Endodermal cell (in vitro differentiated cells): ENCODE measurements at regions not wholly inside any gene's neighbourhood (a gene's known extent, or its start where the extent isn't known, plus 50 kb on each side); places are given as distances from the start of the nearest gene placed in this dataset.

ENCODE experiments used
- DNase-seq: peaks from one replicate; pipeline ENCODE4 v3.0.0-alpha.2; 2017
- H3K27ac ChIP-seq: 2 replicates; pipeline ENCODE4 v1.5.1; 2013; ENCODE audit warnings: mild to moderate bottlenecking, low read depth, low read length, moderate library complexity
- H3K27me3 ChIP-seq: 2 replicates; pipeline ENCODE4 v1.6.1; 2013; ENCODE audit warnings: mild to moderate bottlenecking, low read length, moderate library complexity; ENCODE audit not compliant: insufficient read depth, control insufficient read depth, poor library complexity, severe bottlenecking
- H3K36me3 ChIP-seq: 2 replicates; pipeline ENCODE4 v1.7.0; 2013; ENCODE audit warnings: mild to moderate bottlenecking, low read length, moderate library complexity; ENCODE audit not compliant: control insufficient read depth, insufficient read depth
- H3K4me1 ChIP-seq: one replicate; pipeline ENCODE4 v1.7.0; 2013; ENCODE audit warnings: low read length; ENCODE audit not compliant: control insufficient read depth, insufficient read depth
- H3K4me3 ChIP-seq: 2 replicates; pipeline ENCODE4 v1.5.1; 2013; ENCODE audit warnings: mild to moderate bottlenecking, low read length, moderate library complexity
- H3K9ac ChIP-seq: 2 replicates; pipeline ENCODE4 v1.6.1; 2013; ENCODE audit warnings: mild to moderate bottlenecking, low read length, moderate library complexity; ENCODE audit not compliant: poor library complexity, severe bottlenecking; ENCODE audit errors: extremely low read depth
- H3K9me3 ChIP-seq: 2 replicates; pipeline ENCODE4 v1.6.1; 2013; ENCODE audit warnings: mild to moderate bottlenecking, low read length, moderate library complexity; ENCODE audit not compliant: control insufficient read depth
- H3K27ac Mint-ChIP-seq: 2 replicates; pipeline ENCODE4 v1.8.0; 2020; ENCODE audit warnings: mixed read lengths
- H3K27me3 Mint-ChIP-seq: 2 replicates; pipeline ENCODE4 v1.8.0; 2021; ENCODE audit warnings: mild to moderate bottlenecking, mixed read lengths; ENCODE audit not compliant: insufficient read depth
- H3K36me3 Mint-ChIP-seq: 2 replicates; pipeline ENCODE4 v1.8.0; 2020; ENCODE audit warnings: low read depth, mixed read lengths
- H3K4me1 Mint-ChIP-seq: 2 replicates; pipeline ENCODE4 v1.8.0; 2020; ENCODE audit warnings: mixed read lengths
- H3K4me3 Mint-ChIP-seq: 2 replicates; pipeline ENCODE4 v1.8.0; 2020; ENCODE audit warnings: mild to moderate bottlenecking, moderate library complexity, mixed read lengths
- H3K9me3 Mint-ChIP-seq: 2 replicates; pipeline ENCODE4 v1.8.0; 2020; ENCODE audit warnings: mild to moderate bottlenecking, mixed read lengths
- WGBS, 2 experiments: methylation state at CpG; one replicate each; pipeline versions ENCODE4 v1.1.5 to v1.1.7; 2013; ENCODE audit warnings: missing lambda C conversion rate in 2 of 2, mixed read lengths in 1 of 2; ENCODE audit not compliant: insufficient coverage in 1 of 2, insufficient read length in 1 of 2; 5-methylcytosine and 5-hydroxymethylcytosine counted together
- TF ChIP-seq, protein P1 (sequence below): fragments of 200-600 bp; sonication (generic); conservative IDR thresholded peaks from 2 replicates; pipeline ENCODE4 v1.5.0; 2021; ENCODE audit warnings: antibody characterized with exemption, mild to moderate bottlenecking

DNA sequence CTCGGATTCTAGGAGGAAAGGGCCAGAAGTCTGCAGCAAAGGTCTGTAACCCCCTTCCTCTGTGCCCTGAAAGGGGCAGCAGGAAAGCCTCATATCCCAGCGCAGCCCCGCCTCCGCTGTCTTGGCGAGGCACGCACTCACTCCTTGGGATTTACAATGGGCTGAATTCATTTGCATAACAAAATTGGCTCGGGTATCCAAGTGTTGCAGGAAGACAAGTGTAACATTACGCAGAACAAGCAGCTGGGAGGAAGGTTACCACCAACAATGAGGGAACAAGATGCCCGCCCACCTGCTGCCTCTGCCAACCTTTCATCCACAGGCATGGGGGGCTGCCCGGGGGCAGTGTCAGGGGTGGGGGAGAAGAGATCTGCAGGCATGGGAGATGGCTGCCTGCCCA lies 130.4 kb downstream of the MRM1 start:
- H3K4me1 Mint-ChIP-seq: peaks cover 77% of the 10 kb centered on the region
- H3K4me3 Mint-ChIP-seq: peak overlapping the region; percentile 24
- Histone ChIP-seq H3K9me3 (no peaks in the 10 kb centered on the region), H3K36me3 (no peaks in the 10 kb centered on the region), H3K9ac (no peak overlapping the region), H3K27ac (no peak overlapping the region), H3K4me3 (no peak overlapping the region), H3K4me1 (peaks cover 49% of the 10 kb centered on the region), H3K27me3 (no peaks in the 10 kb centered on the region)
- no peaks in the 10 kb centered on the region for H3K27me3 Mint-ChIP-seq
- H3K36me3 Mint-ChIP-seq: peaks cover 4% of the 10 kb centered on the region
- DNase-seq: peak; percentile 79
- H3K9me3 Mint-ChIP-seq: no peaks in the 10 kb centered on the region
- 24 to 43% methylated on average over 6 to 10 of the region's 10 CpGs for WGBS, 2 experiments
- H3K27ac Mint-ChIP-seq: no peak overlapping the region
- TF ChIP-seq, protein P1, sequence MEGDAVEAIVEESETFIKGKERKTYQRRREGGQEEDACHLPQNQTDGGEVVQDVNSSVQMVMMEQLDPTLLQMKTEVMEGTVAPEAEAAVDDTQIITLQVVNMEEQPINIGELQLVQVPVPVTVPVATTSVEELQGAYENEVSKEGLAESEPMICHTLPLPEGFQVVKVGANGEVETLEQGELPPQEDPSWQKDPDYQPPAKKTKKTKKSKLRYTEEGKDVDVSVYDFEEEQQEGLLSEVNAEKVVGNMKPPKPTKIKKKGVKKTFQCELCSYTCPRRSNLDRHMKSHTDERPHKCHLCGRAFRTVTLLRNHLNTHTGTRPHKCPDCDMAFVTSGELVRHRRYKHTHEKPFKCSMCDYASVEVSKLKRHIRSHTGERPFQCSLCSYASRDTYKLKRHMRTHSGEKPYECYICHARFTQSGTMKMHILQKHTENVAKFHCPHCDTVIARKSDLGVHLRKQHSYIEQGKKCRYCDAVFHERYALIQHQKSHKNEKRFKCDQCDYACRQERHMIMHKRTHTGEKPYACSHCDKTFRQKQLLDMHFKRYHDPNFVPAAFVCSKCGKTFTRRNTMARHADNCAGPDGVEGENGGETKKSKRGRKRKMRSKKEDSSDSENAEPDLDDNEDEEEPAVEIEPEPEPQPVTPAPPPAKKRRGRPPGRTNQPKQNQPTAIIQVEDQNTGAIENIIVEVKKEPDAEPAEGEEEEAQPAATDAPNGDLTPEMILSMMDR: no peak

- peaks cover 73% of the 10 kb centered on the region for H3K4me1 Mint-ChIP-seq
- no peak overlapping the region for H3K4me3 Mint-ChIP-seq
- no peak overlapping the region for H3K9ac ChIP-seq
Observed at GRCh38 chr17:36732351-36732750, 131.0 kb downstream of the MRM1 start.

DNA sequence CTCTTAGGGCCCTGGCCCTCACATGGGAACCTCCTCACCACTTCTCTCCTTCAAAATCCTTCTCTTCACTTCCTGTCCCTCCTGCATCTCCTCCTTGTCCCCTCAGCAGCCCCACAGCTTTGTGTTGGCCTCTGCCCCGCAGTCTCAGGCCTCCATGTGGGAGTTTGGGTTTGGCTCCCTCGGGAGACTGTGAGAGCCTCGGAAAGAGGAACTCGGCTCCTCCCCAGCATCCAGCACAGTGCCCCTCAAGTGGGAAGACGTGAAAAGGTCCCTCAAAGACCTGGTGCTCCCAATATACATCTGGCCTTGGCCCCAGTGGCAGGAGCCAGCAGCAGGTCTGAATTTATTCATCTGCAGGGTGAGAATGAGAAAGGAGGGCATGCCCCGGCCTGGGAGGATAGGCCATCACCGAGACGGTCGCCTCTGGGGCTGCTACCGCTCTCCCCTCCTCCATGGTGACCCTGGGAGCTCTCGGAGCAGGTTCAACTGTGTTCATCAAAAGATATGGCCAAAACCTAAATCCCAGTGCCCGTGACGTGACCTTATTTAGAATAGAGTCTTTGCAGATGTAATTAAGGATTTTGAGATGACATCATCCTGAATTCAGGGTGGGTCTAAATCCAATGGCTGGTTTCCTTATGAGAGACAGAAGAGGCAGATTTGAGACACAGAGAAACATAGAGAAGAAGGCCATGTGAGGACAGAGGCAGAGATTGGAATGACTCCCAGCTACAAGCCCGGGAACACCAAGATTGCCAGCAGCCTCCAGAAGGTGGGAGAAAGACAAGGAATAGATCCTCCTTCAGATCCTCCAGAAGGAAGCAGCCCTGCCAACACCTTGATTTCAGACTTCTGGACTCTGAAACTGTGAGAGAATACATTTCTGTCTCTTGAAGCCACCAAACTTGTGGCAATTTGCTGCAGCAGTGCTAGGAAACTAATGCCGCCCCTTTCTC lies 135.1 kb downstream of the MRM1 start:
- H3K4me3 ChIP-seq: no peak overlapping the region
- H3K4me3 Mint-ChIP-seq: no peak overlapping the region
- H3K27me3 ChIP-seq: no peaks in the 10 kb centered on the region
- no peaks in the 10 kb centered on the region for H3K36me3 ChIP-seq
- H3K4me1 ChIP-seq: peaks cover 15% of the 10 kb centered on the region
- H3K9me3 ChIP-seq: no peaks in the 10 kb centered on the region
- H3K27ac Mint-ChIP-seq: peak overlapping the region; percentile 50
- H3K4me1 Mint-ChIP-seq: peaks cover 46% of the 10 kb centered on the region
- no peak overlapping the region for H3K27ac ChIP-seq
- no peak for DNase-seq
- no peaks in the 10 kb centered on the region for H3K9me3 Mint-ChIP-seq
- TF ChIP-seq, protein P1: no peak
- 89 to 90% methylated on average over 12 to 15 of the region's 15 CpGs for WGBS, 2 experiments
- H3K9ac ChIP-seq: no peak overlapping the region
- H3K36me3 Mint-ChIP-seq: peaks cover 4% of the 10 kb centered on the region
- H3K27me3 Mint-ChIP-seq: no peaks in the 10 kb centered on the region

More at GRCh38 chr17:36732351-36732750, 131.0 kb downstream of the MRM1 start:
- H3K27me3 Mint-ChIP-seq: no peaks in the 10 kb centered on the region
- Histone ChIP-seq H3K27ac (no peak overlapping the region), H3K27me3 (no peaks in the 10 kb centered on the region), H3K9me3 (no peaks in the 10 kb centered on the region), H3K4me1 (peaks cover 44% of the 10 kb centered on the region), H3K36me3 (no peaks in the 10 kb centered on the region), H3K4me3 (peak overlapping the region; percentile 23)
- no peak overlapping the region for H3K27ac Mint-ChIP-seq
- TF ChIP-seq, protein P1: no peak
- WGBS, 2 experiments: 92 to 93% methylated on average over 5 of the region's 5 CpGs
- H3K36me3 Mint-ChIP-seq: peaks cover 4% of the 10 kb centered on the region
- no peak for DNase-seq
- no peaks in the 10 kb centered on the region for H3K9me3 Mint-ChIP-seq
